ENCODE measurements at regions not wholly inside any gene's neighbourhood (a gene's known extent, or its start where the extent isn't known, plus 50 kb on each side); places are given as distances from the start of the nearest gene placed in this dataset.

GRCh38 chr6:164130151-164130550 lies 715.6 kb downstream of the QKI start:
- no peaks in the 10 kb centered on the region for H4K20me1 ChIP-seq (ENCODE audit: control insufficient read depth, insufficient read depth, low read depth, low read length)
- H3K36me3 ChIP-seq (ENCODE audit: control insufficient read depth, low read length): no peaks in the 10 kb centered on the region
- H3K9me2 ChIP-seq (replicated peaks; ENCODE audit: control insufficient read depth, low read length): no peaks in the 10 kb centered on the region
- no peaks in the 10 kb centered on the region for H3F3A ChIP-seq (ENCODE audit: control insufficient read depth, insufficient read depth)
- no peaks in the 10 kb centered on the region for H3K27me3 ChIP-seq (ENCODE audit: control insufficient read depth, low read length)
- H3K79me2 ChIP-seq (ENCODE audit: control insufficient read depth, low read length): no peaks in the 10 kb centered on the region
- H3K4me3 ChIP-seq (ENCODE audit: low read length): no peak overlapping the region
- no peaks in the 10 kb centered on the region for H3K4me1 ChIP-seq (ENCODE audit: control insufficient read depth, low read length)
- H3K9me3 ChIP-seq (ENCODE audit: control insufficient read depth, insufficient read depth, low read length): no peaks in the 10 kb centered on the region
- no peak overlapping the region for H3K27ac ChIP-seq (ENCODE audit: low read depth, low read length)
- no peak overlapping the region for H3K4me2 ChIP-seq (ENCODE audit: low read length)
- TF ChIP-seq EZH2phosphoT487 (IDR thresholded peaks at IDR 0.05; ENCODE audit: borderline replicate concordance, low read length): no peak
- TF ChIP-seq CTCF (IDR thresholded peaks at IDR 0.05; ENCODE audit: low read depth, low read length, poor library complexity, severe bottlenecking): no peak

GRCh38 chr6:164129218-164129617 lies 714.7 kb downstream of the QKI start:
- H3K27ac ChIP-seq (ENCODE audit: low read depth, low read length): no peak overlapping the region
- TF ChIP-seq EZH2phosphoT487 (IDR thresholded peaks at IDR 0.05; ENCODE audit: borderline replicate concordance, low read length): no peak
- TF ChIP-seq CTCF (IDR thresholded peaks at IDR 0.05; ENCODE audit: low read depth, low read length, poor library complexity, severe bottlenecking): no peak
- H3K4me2 ChIP-seq (ENCODE audit: low read length): no peak overlapping the region
- H3K79me2 ChIP-seq (ENCODE audit: control insufficient read depth, low read length): no peaks in the 10 kb centered on the region
- H3K27me3 ChIP-seq (ENCODE audit: control insufficient read depth, low read length): no peaks in the 10 kb centered on the region
- no peaks in the 10 kb centered on the region for H3F3A ChIP-seq (ENCODE audit: control insufficient read depth, insufficient read depth)
- H4K20me1 ChIP-seq (ENCODE audit: control insufficient read depth, insufficient read depth, low read depth, low read length): no peaks in the 10 kb centered on the region
- no peak overlapping the region for H3K4me3 ChIP-seq (ENCODE audit: low read length)
- H3K9me3 ChIP-seq (ENCODE audit: control insufficient read depth, insufficient read depth, low read length): no peaks in the 10 kb centered on the region
- H3K9me2 ChIP-seq (replicated peaks; ENCODE audit: control insufficient read depth, low read length): no peaks in the 10 kb centered on the region
- no peaks in the 10 kb centered on the region for H3K4me1 ChIP-seq (ENCODE audit: control insufficient read depth, low read length)
- no peaks in the 10 kb centered on the region for H3K36me3 ChIP-seq (ENCODE audit: control insufficient read depth, low read length)

- Histone ChIP-seq H3K9me3 (ENCODE audit: control insufficient read depth, insufficient read depth, low read length) (no peaks in the 10 kb centered on the region), H3K27ac (ENCODE audit: low read depth, low read length) (no peak overlapping the region), H3K36me3 (ENCODE audit: control insufficient read depth, low read length) (no peaks in the 10 kb centered on the region), H3K27me3 (ENCODE audit: control insufficient read depth, low read length) (no peaks in the 10 kb centered on the region), H3F3A (ENCODE audit: control insufficient read depth, insufficient read depth) (no peaks in the 10 kb centered on the region), H4K20me1 (ENCODE audit: control insufficient read depth, insufficient read depth, low read depth, low read length) (no peaks in the 10 kb centered on the region), H3K4me2 (ENCODE audit: low read length) (no peak overlapping the region), H3K9me2 (replicated peaks; ENCODE audit: control insufficient read depth, low read length) (no peaks in the 10 kb centered on the region), H3K4me1 (ENCODE audit: control insufficient read depth, low read length) (no peaks in the 10 kb centered on the region), H3K4me3 (ENCODE audit: low read length) (no peak overlapping the region), H3K79me2 (ENCODE audit: control insufficient read depth, low read length) (no peaks in the 10 kb centered on the region)
- TF ChIP-seq CTCF (IDR thresholded peaks at IDR 0.05; ENCODE audit: low read depth, low read length, poor library complexity, severe bottlenecking) (no peak), EZH2phosphoT487 (IDR thresholded peaks at IDR 0.05; ENCODE audit: borderline replicate concordance, low read length) (no peak)
Measured at GRCh38 chr6:164128101-164128500, 713.6 kb downstream of the QKI start.

GRCh38 chr6:164124986-164125385 lies 710.5 kb downstream of the QKI start:
- no peak for TF ChIP-seq CTCF (IDR thresholded peaks at IDR 0.05; ENCODE audit: low read depth, low read length, poor library complexity, severe bottlenecking)
- no peaks in the 10 kb centered on the region for H3K36me3 ChIP-seq (ENCODE audit: control insufficient read depth, low read length)
- H3K4me3 ChIP-seq (ENCODE audit: low read length): no peak overlapping the region
- no peaks in the 10 kb centered on the region for H3K27me3 ChIP-seq (ENCODE audit: control insufficient read depth, low read length)
- no peak overlapping the region for H3K4me2 ChIP-seq (ENCODE audit: low read length)
- no peaks in the 10 kb centered on the region for H3K9me3 ChIP-seq (ENCODE audit: control insufficient read depth, insufficient read depth, low read length)
- H3F3A ChIP-seq (ENCODE audit: control insufficient read depth, insufficient read depth): no peaks in the 10 kb centered on the region
- H3K79me2 ChIP-seq (ENCODE audit: control insufficient read depth, low read length): no peaks in the 10 kb centered on the region
- no peaks in the 10 kb centered on the region for H4K20me1 ChIP-seq (ENCODE audit: control insufficient read depth, insufficient read depth, low read depth, low read length)
- H3K4me1 ChIP-seq (ENCODE audit: control insufficient read depth, low read length): no peaks in the 10 kb centered on the region
- no peak overlapping the region for H3K27ac ChIP-seq (ENCODE audit: low read depth, low read length)
- no peaks in the 10 kb centered on the region for H3K9me2 ChIP-seq (replicated peaks; ENCODE audit: control insufficient read depth, low read length)
